Adrenal gland (tissue), 5 donors: ENCODE measurements at regions not wholly inside any gene's neighbourhood (a gene's known extent, or its start where the extent isn't known, plus 50 kb on each side); places are given as distances from the start of the nearest gene placed in this dataset.

ENCODE experiments used
- CTCF ChIP-seq, 6 experiments: fragments of 450-650 bp in 4 of 6; fragments of 200-600 bp in 2 of 6; sonication (generic) in 1 of 6; IDR thresholded peaks; 1 replicate in 5 of 6; 2 replicates in 1 of 6; pipeline versions ENCODE4 v1.5.1 to v1.8.0; 2016 to 2021; ENCODE audit warnings: antibody characterized with exemption in 6 of 6, mild to moderate bottlenecking in 2 of 6, moderate library complexity in 1 of 6
- POLR2A ChIP-seq, 2 donors: fragments of 450-650 bp; IDR thresholded peaks; one replicate each; pipeline ENCODE4 v1.6.1; 2017; ENCODE audit warnings: antibody characterized with exemption in 2 of 2, mild to moderate bottlenecking in 2 of 2, moderate library complexity in 1 of 2
- donor health status: DM: no; HTN: no; CAD: no.

DNA sequence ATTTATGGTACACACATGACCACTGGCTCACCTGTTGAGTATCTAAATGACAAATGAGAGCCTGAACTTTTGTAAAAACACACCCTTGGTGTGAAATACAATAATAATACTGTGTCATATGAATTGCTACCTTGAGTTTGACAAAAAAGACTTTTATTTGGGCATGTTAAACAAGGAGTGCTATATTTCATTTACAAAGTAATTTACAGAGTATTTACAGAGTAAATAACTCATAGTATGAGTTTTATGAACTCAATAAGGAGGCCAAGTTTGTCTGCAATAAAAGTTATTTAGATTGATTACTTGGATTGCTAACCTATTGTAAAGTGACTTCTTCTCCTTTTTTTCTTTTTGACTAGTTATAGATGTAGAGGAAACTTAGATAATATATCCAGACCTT is 146.0 kb upstream of the NUDT12 start:
- TF ChIP-seq CTCF (IDR thresholded peaks at IDR 0.05) (no peak), POLR2A (IDR thresholded peaks at IDR 0.05) (no peak)
